Astrocyte (in vitro differentiated cells and primary cell): ENCODE measurements at regions not wholly inside any gene's neighbourhood (a gene's known extent, or its start where the extent isn't known, plus 50 kb on each side); places are given as distances from the start of the nearest gene placed in this dataset.

Experiments
- DNase-seq: peaks from one replicate; pipeline ENCODE4 v3.0.0-alpha.2; 2010; ENCODE audit warnings: low read depth
- FAIRE-seq: peaks from 2 replicates; lab custom pipeline; 2011; peaks lifted over from hg19 to GRCh38; lab: Jason Lieb, UNC
- H2AFZ ChIP-seq: 2 replicates; pipeline ENCODE4 v1.6.0; 2012; ENCODE audit warnings: low read depth, low read length, inconsistent platforms
- H3K27ac ChIP-seq: 2 replicates; pipeline ENCODE4 v1.5.1; 2011; ENCODE audit warnings: low read depth, low read length, inconsistent platforms
- H3K27me3 ChIP-seq: 2 replicates; pipeline ENCODE4 v1.6.0; 2011; ENCODE audit warnings: low read length, inconsistent platforms; ENCODE audit not compliant: insufficient read depth
- H3K36me3 ChIP-seq: 2 replicates; pipeline ENCODE4 v1.5.1; 2011; ENCODE audit warnings: low read length, inconsistent platforms; ENCODE audit not compliant: insufficient read depth
- H3K4me1 ChIP-seq: 2 replicates; pipeline ENCODE4 v1.5.1; 2011; ENCODE audit warnings: low read length, inconsistent platforms; ENCODE audit not compliant: insufficient read depth
- H3K4me2 ChIP-seq: 2 replicates; pipeline ENCODE4 v1.6.0; 2012; ENCODE audit warnings: low read length, inconsistent platforms
- H3K4me3 ChIP-seq: 2 replicates; pipeline ENCODE4 v1.5.1; 2011; ENCODE audit warnings: low read depth, mild to moderate bottlenecking, low read length, inconsistent platforms; ENCODE audit not compliant: insufficient read depth
- H3K79me2 ChIP-seq: 2 replicates; pipeline ENCODE4 v1.6.0; 2012; ENCODE audit warnings: mild to moderate bottlenecking, low read length, inconsistent platforms; ENCODE audit not compliant: insufficient read depth
- H3K9ac ChIP-seq: 2 replicates; pipeline ENCODE4 v1.6.0; 2012; ENCODE audit warnings: mild to moderate bottlenecking, low read length, inconsistent platforms
- H3K9me3 ChIP-seq: 2 replicates; pipeline ENCODE4 v1.5.1; 2012; ENCODE audit warnings: low read depth, mild to moderate bottlenecking, low read length, inconsistent platforms; ENCODE audit not compliant: insufficient read depth
- H4K20me1 ChIP-seq: 2 replicates; pipeline ENCODE4 v1.6.0; 2012; ENCODE audit warnings: low read length, inconsistent platforms; ENCODE audit not compliant: insufficient read depth
- H3K27ac Mint-ChIP-seq: one replicate; pipeline ENCODE4 v1.8.0; 2021; ENCODE audit warnings: mild to moderate bottlenecking, mixed read lengths; ENCODE audit not compliant: unreplicated experiment
- H3K27me3 Mint-ChIP-seq: one replicate; pipeline ENCODE4 v1.8.0; 2021; ENCODE audit warnings: low read depth, mixed read lengths; ENCODE audit not compliant: unreplicated experiment
- H3K36me3 Mint-ChIP-seq: one replicate; pipeline ENCODE4 v1.8.0; 2021; ENCODE audit warnings: low read depth, mixed read lengths; ENCODE audit not compliant: unreplicated experiment
- H3K4me1 Mint-ChIP-seq: one replicate; pipeline ENCODE4 v1.8.0; 2021; ENCODE audit warnings: low read depth, mixed read lengths; ENCODE audit not compliant: unreplicated experiment
- H3K4me3 Mint-ChIP-seq: one replicate; pipeline ENCODE4 v1.8.0; 2021; ENCODE audit warnings: mild to moderate bottlenecking, moderate library complexity, mixed read lengths; ENCODE audit not compliant: unreplicated experiment
- H3K9me3 Mint-ChIP-seq: one replicate; pipeline ENCODE4 v1.8.0; 2021; ENCODE audit warnings: mild to moderate bottlenecking, mixed read lengths; ENCODE audit not compliant: unreplicated experiment
- CTCF ChIP-seq: IDR thresholded peaks from 2 replicates; pipeline ENCODE4 v1.5.1; 2011; ENCODE audit warnings: low read depth, mild to moderate bottlenecking, inconsistent platforms, low read length, moderate library complexity; ENCODE audit not compliant: insufficient read depth
- EZH2 ChIP-seq: IDR thresholded peaks from 2 replicates; pipeline ENCODE4 v1.6.1; 2012; ENCODE audit warnings: mild to moderate bottlenecking, low read length, inconsistent platforms; ENCODE audit not compliant: insufficient read depth

DNA sequence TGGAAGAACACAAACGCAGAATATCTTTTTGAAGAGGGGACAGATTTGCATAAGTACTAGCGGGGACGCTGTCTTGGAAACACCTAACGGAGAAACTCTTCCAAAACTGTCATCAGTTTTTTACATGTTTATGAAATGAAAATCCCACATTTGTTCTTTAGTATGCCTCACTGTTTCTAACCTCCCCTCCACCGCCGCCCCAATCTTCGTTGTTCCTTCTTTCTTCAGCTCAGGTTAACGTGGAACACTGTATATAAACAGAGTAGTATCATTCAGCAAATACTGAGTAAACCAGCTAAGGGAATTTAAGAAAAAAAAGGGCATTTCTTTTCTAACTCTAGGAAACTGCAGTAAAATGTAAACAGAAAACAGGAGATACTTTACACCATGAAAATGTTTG, 2345.6 kb downstream of the PCDH7 start:
- peaks cover 30% of the 10 kb centered on the region for H3K4me1 Mint-ChIP-seq
- Histone ChIP-seq H3K4me1 (peaks cover 14% of the 10 kb centered on the region), H3K4me3 (no peak overlapping the region), H3K27ac (no peak overlapping the region), H3K27me3 (no peaks in the 10 kb centered on the region), H3K79me2 (no peaks in the 10 kb centered on the region), H3K4me2 (no peak overlapping the region), H4K20me1 (no peaks in the 10 kb centered on the region), H3K9ac (no peak overlapping the region), H2AFZ (no peak overlapping the region), H3K9me3 (no peaks in the 10 kb centered on the region), H3K36me3 (no peaks in the 10 kb centered on the region)
- H3K9me3 Mint-ChIP-seq, result no peaks in the 10 kb centered on the region
- DNase-seq, result no peak
- H3K4me3 Mint-ChIP-seq, result no peak overlapping the region
- FAIRE-seq, result no peak
- TF ChIP-seq CTCF (no peak), EZH2 (no peak)
- no peaks in the 10 kb centered on the region for H3K27me3 Mint-ChIP-seq
- no peak overlapping the region for H3K27ac Mint-ChIP-seq
- no peaks in the 10 kb centered on the region for H3K36me3 Mint-ChIP-seq

GRCh38 chr4:33067221-33067620, 2347.1 kb downstream of the PCDH7 start:
- Histone ChIP-seq H3K4me3 (no peak overlapping the region), H3K9ac (no peak overlapping the region), H3K4me1 (peaks cover 14% of the 10 kb centered on the region), H3K79me2 (no peaks in the 10 kb centered on the region), H3K27ac (no peak overlapping the region), H3K36me3 (no peaks in the 10 kb centered on the region), H3K27me3 (no peaks in the 10 kb centered on the region), H4K20me1 (no peaks in the 10 kb centered on the region), H3K9me3 (no peaks in the 10 kb centered on the region), H2AFZ (no peak overlapping the region), H3K4me2 (no peak overlapping the region)
- Mint-ChIP-seq H3K27me3 (no peaks in the 10 kb centered on the region), H3K4me3 (no peak overlapping the region), H3K9me3 (no peaks in the 10 kb centered on the region), H3K36me3 (no peaks in the 10 kb centered on the region), H3K27ac (no peak overlapping the region), H3K4me1 (peaks cover 33% of the 10 kb centered on the region)
- no peak for TF ChIP-seq CTCF
- TF ChIP-seq EZH2, result no peak
- FAIRE-seq, result no peak
- DNase-seq, result no peak

GRCh38 chr4:33068539-33068938, 2348.4 kb downstream of the PCDH7 start:
- TF ChIP-seq EZH2 (no peak), CTCF (no peak)
- Histone ChIP-seq H3K4me3 (no peak overlapping the region), H2AFZ (no peak overlapping the region), H3K4me1 (peaks cover 11% of the 10 kb centered on the region), H3K27ac (no peak overlapping the region), H3K79me2 (no peaks in the 10 kb centered on the region), H4K20me1 (no peaks in the 10 kb centered on the region), H3K9ac (no peak overlapping the region), H3K9me3 (no peaks in the 10 kb centered on the region), H3K4me2 (no peak overlapping the region), H3K36me3 (no peaks in the 10 kb centered on the region), H3K27me3 (no peaks in the 10 kb centered on the region)
- Mint-ChIP-seq H3K27me3 (no peaks in the 10 kb centered on the region), H3K27ac (no peak overlapping the region), H3K4me3 (no peak overlapping the region), H3K4me1 (peaks cover 33% of the 10 kb centered on the region), H3K36me3 (no peaks in the 10 kb centered on the region), H3K9me3 (no peaks in the 10 kb centered on the region)
- FAIRE-seq, result no peak
- DNase-seq, result no peak
